Right atrium auricular region (tissue), 2 donors: ENCODE measurements at regions not wholly inside any gene's neighbourhood (a gene's known extent, or its start where the extent isn't known, plus 50 kb on each side); places are given as distances from the start of the nearest gene placed in this dataset.

Experiments
- DNase-seq: peaks from one replicate; pipeline ENCODE4 v3.0.0-alpha.2; 2019; ENCODE audit warnings: low spot score
- H3K27ac ChIP-seq, 2 donors: fragments of 200-600 bp; sonication (generic); 1 replicate in 1 of 2; 2 replicates in 1 of 2; pipeline ENCODE4 v1.5.1; 2016 to 2019
- H3K27me3 ChIP-seq, 2 donors: fragments of 200-600 bp; sonication (generic); one replicate each; pipeline versions ENCODE4 v1.5.1 to v1.6.0; 2017 to 2019
- H3K36me3 ChIP-seq: fragments of 200-600 bp; sonication (generic); one replicate; pipeline ENCODE4 v1.5.1; 2016
- H3K4me1 ChIP-seq, 2 donors: fragments of 200-600 bp; sonication (generic); one replicate each; pipeline versions ENCODE4 v1.5.1 to v1.6.0; 2017 to 2019
- H3K4me3 ChIP-seq, 2 donors: fragments of 200-600 bp; sonication (generic); 1 replicate in 1 of 2; 2 replicates in 1 of 2; pipeline ENCODE4 v1.5.1; 2017 to 2019; ENCODE audit warnings: mild to moderate bottlenecking in 1 of 2, moderate library complexity in 1 of 2
- H3K9me3 ChIP-seq, 2 donors: fragments of 200-600 bp; sonication (generic); one replicate each; pipeline ENCODE4 v1.5.1; 2019
- CTCF ChIP-seq, 2 donors: fragments of 200-600 bp; sonication (generic); IDR thresholded peaks; one replicate each; pipeline ENCODE4 v1.5.1; 2019; ENCODE audit warnings: antibody characterized with exemption in 2 of 2

GRCh38 chr7:25543798-25544197 lies 315.5 kb upstream of the NPVF start:
- DNase-seq = no peak
- TF ChIP-seq CTCF (IDR thresholded peaks at IDR 0.05) = no peak
- no peak overlapping the region for H3K27ac ChIP-seq
- H3K4me1 ChIP-seq = no peaks in the 10 kb centered on the region
- H3K36me3 ChIP-seq = no peaks in the 10 kb centered on the region
- H3K27me3 ChIP-seq = no peaks in the 10 kb centered on the region
- no peaks in the 10 kb centered on the region for H3K9me3 ChIP-seq
- H3K4me3 ChIP-seq = no peak overlapping the region

GRCh38 chr7:25544254-25544653 lies 316.0 kb upstream of the NPVF start:
- no peak for TF ChIP-seq CTCF (IDR thresholded peaks at IDR 0.05)
- Histone ChIP-seq H3K9me3 (no peaks in the 10 kb centered on the region), H3K4me3 (no peak overlapping the region), H3K4me1 (no peaks in the 10 kb centered on the region), H3K36me3 (no peaks in the 10 kb centered on the region), H3K27ac (no peak overlapping the region), H3K27me3 (no peaks in the 10 kb centered on the region)
- no peak for DNase-seq

- Histone ChIP-seq H3K27ac (no peak overlapping the region), H3K9me3 (no peaks in the 10 kb centered on the region), H3K27me3 (no peaks in the 10 kb centered on the region), H3K4me3 (no peak overlapping the region), H3K4me1 (no peaks in the 10 kb centered on the region), H3K36me3 (no peaks in the 10 kb centered on the region)
- no peak for DNase-seq
- no peak for TF ChIP-seq CTCF (IDR thresholded peaks at IDR 0.05)
Measured at GRCh38 chr7:25545124-25546008, 317.1 kb upstream of the NPVF start.

GRCh38 chr7:25546306-25546705 lies 318.0 kb upstream of the NPVF start:
- no peaks in the 10 kb centered on the region for H3K27me3 ChIP-seq
- no peak for TF ChIP-seq CTCF (IDR thresholded peaks at IDR 0.05)
- H3K27ac ChIP-seq = no peak overlapping the region
- DNase-seq = no peak
- H3K9me3 ChIP-seq = no peaks in the 10 kb centered on the region
- H3K36me3 ChIP-seq = no peaks in the 10 kb centered on the region
- H3K4me3 ChIP-seq = no peak overlapping the region
- no peaks in the 10 kb centered on the region for H3K4me1 ChIP-seq

GRCh38 chr7:25549271-25549921 lies 321.1 kb upstream of the NPVF start:
- Histone ChIP-seq H3K27me3 (no peaks in the 10 kb centered on the region), H3K4me3 (no peak overlapping the region), H3K9me3 (no peaks in the 10 kb centered on the region), H3K36me3 (no peaks in the 10 kb centered on the region), H3K27ac (no peak overlapping the region), H3K4me1 (no peaks in the 10 kb centered on the region)
- TF ChIP-seq CTCF (IDR thresholded peaks at IDR 0.05) = no peak
- no peak for DNase-seq
